SK-N-SH (cell line): ENCODE measurements at regions not wholly inside any gene's neighbourhood (a gene's known extent, or its start where the extent isn't known, plus 50 kb on each side); places are given as distances from the start of the nearest gene placed in this dataset.

Source experiments
- EP300 ChIP-seq, 2 experiments: IDR thresholded peaks; 2 replicates each; pipeline versions ENCODE4 v1.4.0 to v1.6.1; 2012; ENCODE audit warnings: borderline replicate concordance in 1 of 2, low read depth in 1 of 2, low read length in 1 of 2
- SIN3A ChIP-seq: IDR thresholded peaks from 2 replicates; pipeline ENCODE4 v1.6.1; 2012; ENCODE audit warnings: low read depth, mild to moderate bottlenecking, low read length, moderate library complexity, borderline replicate concordance
- TF ChIP-seq, protein P1 (sequence below): fragments of 150-350 bp; IDR thresholded peaks from 2 replicates; pipeline ENCODE4 v1.6.1; 2017; ENCODE audit warnings: antibody characterized with exemption, low read length, low read depth, borderline replicate concordance
- TF ChIP-seq, protein P2 (sequence below): IDR thresholded peaks from 2 replicates; pipeline ENCODE4 v1.4.0; 2012; ENCODE audit warnings: low read depth
- TF ChIP-seq, protein P3 (sequence below): fragments of 200-600 bp; sonication (generic); IDR thresholded peaks from 2 replicates; pipeline ENCODE4 v1.6.1; 2017; ENCODE audit warnings: antibody characterized with exemption, mild to moderate bottlenecking, moderate library complexity
- TF ChIP-seq, protein P4 (sequence below): IDR thresholded peaks from 2 replicates; pipeline ENCODE4 v1.6.1; 2012; ENCODE audit warnings: mild to moderate bottlenecking, low read depth, low read length, moderate library complexity

DNA sequence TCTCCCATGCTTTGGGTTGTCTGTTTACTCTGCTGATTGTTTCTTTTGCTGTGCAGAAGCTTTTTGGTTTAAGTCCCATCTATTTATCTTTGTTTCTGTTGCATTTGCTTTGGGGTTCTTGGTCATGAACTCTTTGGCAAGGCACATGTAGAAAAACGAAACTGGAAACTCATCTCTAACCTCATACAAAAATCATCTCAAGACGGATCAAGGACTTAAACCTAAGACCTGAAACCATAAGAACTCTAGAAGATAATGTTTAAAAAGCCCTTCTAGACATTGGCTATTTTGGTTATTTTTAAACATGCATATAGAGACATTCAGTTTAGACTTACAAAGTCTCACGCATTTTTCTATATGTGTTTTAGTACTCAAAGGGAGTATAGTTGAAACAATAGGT is 1164.3 kb upstream of the GYPC start:
- TF ChIP-seq EP300 (IDR thresholded peaks at IDR 0.05; ENCODE audit: borderline replicate concordance in 1 of 2, low read depth in 1 of 2, low read length in 1 of 2) (no peak), SIN3A (no peak)
- TF ChIP-seq, protein P1, sequence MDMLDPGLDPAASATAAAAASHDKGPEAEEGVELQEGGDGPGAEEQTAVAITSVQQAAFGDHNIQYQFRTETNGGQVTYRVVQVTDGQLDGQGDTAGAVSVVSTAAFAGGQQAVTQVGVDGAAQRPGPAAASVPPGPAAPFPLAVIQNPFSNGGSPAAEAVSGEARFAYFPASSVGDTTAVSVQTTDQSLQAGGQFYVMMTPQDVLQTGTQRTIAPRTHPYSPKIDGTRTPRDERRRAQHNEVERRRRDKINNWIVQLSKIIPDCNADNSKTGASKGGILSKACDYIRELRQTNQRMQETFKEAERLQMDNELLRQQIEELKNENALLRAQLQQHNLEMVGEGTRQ: no peak
- TF ChIP-seq, protein P2, sequence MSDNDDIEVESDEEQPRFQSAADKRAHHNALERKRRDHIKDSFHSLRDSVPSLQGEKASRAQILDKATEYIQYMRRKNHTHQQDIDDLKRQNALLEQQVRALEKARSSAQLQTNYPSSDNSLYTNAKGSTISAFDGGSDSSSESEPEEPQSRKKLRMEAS: no peak
- TF ChIP-seq, protein P3, sequence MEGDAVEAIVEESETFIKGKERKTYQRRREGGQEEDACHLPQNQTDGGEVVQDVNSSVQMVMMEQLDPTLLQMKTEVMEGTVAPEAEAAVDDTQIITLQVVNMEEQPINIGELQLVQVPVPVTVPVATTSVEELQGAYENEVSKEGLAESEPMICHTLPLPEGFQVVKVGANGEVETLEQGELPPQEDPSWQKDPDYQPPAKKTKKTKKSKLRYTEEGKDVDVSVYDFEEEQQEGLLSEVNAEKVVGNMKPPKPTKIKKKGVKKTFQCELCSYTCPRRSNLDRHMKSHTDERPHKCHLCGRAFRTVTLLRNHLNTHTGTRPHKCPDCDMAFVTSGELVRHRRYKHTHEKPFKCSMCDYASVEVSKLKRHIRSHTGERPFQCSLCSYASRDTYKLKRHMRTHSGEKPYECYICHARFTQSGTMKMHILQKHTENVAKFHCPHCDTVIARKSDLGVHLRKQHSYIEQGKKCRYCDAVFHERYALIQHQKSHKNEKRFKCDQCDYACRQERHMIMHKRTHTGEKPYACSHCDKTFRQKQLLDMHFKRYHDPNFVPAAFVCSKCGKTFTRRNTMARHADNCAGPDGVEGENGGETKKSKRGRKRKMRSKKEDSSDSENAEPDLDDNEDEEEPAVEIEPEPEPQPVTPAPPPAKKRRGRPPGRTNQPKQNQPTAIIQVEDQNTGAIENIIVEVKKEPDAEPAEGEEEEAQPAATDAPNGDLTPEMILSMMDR: no peak
- TF ChIP-seq, protein P4, sequence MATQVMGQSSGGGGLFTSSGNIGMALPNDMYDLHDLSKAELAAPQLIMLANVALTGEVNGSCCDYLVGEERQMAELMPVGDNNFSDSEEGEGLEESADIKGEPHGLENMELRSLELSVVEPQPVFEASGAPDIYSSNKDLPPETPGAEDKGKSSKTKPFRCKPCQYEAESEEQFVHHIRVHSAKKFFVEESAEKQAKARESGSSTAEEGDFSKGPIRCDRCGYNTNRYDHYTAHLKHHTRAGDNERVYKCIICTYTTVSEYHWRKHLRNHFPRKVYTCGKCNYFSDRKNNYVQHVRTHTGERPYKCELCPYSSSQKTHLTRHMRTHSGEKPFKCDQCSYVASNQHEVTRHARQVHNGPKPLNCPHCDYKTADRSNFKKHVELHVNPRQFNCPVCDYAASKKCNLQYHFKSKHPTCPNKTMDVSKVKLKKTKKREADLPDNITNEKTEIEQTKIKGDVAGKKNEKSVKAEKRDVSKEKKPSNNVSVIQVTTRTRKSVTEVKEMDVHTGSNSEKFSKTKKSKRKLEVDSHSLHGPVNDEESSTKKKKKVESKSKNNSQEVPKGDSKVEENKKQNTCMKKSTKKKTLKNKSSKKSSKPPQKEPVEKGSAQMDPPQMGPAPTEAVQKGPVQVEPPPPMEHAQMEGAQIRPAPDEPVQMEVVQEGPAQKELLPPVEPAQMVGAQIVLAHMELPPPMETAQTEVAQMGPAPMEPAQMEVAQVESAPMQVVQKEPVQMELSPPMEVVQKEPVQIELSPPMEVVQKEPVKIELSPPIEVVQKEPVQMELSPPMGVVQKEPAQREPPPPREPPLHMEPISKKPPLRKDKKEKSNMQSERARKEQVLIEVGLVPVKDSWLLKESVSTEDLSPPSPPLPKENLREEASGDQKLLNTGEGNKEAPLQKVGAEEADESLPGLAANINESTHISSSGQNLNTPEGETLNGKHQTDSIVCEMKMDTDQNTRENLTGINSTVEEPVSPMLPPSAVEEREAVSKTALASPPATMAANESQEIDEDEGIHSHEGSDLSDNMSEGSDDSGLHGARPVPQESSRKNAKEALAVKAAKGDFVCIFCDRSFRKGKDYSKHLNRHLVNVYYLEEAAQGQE: no peak
